Stimulated activated CD8-positive, alpha-beta memory T cell treated with anti-CD3 and anti-CD28 coated beads, Interleukin-7, amount 100 ng/mL, for 1 hour (primary cell): ENCODE measurements at regions not wholly inside any gene's neighbourhood (a gene's known extent, or its start where the extent isn't known, plus 50 kb on each side); places are given as distances from the start of the nearest gene placed in this dataset.

Experiments used
- DNase-seq, 2 donors: peaks; one replicate each; pipeline ENCODE4 v3.0.0-alpha.2; 2020; ENCODE audit warnings: low read depth in 2 of 2

GRCh38 chr17:77501751-77502625 is 361.2 kb downstream of the SEC14L1 start:
- no peak for DNase-seq

DNA sequence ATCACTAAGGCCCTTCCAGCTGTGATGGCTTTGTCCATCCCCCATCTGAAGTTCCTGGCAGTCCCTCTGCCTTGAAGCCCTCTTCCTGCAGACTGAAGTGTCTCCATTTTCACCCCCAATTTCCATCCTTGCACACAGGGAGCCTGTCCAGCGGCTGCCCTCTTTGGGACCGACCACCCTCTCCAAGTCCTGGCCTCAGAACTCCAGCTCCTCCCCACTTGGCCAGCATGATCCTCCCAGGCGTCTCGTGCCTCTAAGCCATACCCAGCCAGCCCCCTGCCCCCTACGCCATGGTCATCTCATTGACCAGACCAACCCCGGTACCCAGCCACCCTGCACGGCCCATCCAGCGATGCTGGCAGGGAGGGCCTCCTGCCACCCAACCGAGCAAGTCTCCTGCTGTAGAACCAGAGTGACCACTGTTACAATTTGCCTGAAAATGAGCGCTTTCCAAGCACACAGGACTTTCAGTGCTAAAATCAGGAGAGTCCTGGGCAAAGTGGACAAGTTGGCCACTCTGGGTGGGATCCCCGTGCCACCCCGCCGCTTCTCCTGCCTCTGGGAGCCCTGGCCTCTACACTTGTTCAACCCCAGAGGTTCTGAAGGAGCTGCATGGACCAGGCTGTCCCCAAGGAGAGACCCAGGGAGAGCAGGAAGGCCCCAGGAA is 362.0 kb downstream of the SEC14L1 start:
- DNase-seq = no peak

GRCh38 chr17:77503293-77503655 is 362.5 kb downstream of the SEC14L1 start:
- no peak for DNase-seq

GRCh38 chr17:77503916-77504651 is 363.3 kb downstream of the SEC14L1 start:
- no peak for DNase-seq

DNA sequence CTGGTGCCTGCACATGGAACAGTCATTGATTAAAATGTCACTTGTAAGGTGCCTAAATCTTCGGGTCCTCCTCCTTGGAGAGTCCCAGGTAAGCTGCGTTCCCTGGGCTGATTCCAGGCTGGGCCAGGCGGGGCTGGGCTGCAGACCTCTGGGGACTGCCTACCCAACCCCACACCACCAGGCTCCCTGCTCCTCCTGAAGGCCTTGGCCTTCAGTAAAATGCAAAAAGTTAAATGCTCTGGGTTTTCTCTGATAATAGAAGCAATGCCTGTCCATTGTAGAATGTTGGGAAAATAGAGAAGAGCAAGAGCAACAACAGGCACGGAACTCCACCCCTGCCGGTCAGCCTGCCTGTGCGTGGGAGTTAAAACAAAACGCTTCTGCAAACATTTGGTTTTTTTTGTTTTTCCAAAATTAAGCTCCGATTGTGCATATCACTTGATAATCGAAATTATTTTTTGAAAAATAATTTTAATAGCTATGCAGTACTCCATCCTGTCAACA is 363.9 kb downstream of the SEC14L1 start:
- DNase-seq = no peak

DNA sequence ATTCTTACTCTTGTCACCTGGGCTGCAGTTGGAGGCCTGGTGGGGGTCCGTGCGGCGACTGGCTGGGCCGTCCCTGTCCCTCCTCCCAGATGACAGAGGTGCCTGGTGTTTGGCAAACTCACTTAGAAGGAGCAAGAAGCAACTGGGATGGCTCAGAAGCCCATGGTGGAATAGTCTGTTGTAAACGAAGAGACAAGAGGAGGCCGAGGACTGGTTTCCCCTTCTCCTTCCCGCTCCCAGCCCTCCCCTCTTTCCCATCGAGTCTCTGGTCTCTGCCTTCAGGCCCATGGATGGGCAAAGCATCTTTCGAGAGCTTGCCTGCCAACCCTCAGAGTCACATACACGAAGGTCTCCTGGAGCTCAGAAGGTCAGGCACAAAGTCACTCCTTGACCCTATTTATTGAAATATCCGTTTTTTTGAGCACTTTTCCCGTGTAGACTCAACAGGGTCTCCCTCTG is 364.4 kb downstream of the SEC14L1 start:
- no peak for DNase-seq

DNA sequence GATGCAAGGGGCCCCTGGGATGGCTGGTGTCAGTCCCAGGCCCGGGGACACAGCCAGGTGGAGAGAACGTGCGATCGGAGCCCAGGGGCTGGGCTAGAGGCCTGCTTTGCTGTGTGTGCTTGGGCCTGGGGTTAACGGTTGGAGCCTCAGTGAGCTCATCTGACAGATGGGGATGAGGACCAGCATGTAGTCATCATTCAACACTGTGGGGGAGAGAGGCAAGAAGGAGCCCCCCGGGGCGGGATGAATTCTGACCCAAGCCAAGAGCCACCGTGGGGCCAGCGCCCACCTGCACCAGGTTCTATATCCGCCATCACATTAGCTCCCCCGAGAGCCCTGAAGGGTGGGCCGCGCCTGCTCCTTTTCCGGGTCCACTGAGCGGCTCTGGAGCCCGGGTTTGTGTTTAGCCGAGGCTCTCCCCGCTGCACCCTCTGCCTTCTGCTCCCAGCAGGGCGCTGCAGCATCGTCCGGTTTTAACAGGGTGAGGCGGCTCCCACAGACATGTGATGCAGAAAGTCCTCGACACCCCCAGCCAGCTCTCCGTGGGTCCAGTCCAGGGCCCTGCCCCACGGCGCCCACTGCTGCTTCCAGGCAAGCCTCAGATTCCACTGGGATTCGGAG is 365.7 kb downstream of the SEC14L1 start:
- no peak for DNase-seq

DNA sequence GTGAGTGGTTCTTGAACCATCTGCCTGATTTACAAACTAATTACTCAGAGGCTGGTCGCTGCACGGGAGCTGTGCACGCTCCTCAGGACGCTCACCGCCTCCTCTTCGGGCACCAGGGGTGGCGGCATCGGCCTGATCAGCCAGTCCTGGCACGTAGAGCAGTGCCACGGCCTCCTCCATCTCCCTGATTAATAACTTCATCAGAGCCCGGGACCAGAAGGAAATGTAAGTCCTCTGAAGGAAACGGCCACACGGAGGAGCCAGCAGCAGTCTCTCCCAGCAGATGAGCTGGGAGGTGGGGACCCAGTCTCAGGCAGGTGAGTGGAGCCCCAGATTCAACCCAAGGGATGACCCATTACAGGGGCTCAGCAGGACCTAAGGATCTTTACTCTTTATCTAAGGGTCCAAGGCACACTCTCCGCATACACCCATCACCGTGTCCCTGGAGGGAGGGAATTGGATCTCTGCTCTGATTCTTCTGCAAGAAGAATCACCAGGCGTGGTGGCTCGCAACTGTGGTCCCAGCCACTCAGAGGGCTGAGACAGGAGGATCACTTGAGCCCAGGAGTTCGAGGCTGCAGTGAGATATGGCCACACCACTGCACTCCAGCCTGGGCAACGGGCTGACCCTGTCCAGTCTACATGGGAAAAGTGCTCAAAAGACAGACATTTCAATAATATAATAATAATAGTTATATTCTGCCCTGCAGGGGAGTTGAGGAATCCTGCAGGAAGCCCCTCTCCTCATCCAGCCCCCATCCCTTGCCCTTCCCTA is 366.5 kb downstream of the SEC14L1 start:
- no peak for DNase-seq

DNA sequence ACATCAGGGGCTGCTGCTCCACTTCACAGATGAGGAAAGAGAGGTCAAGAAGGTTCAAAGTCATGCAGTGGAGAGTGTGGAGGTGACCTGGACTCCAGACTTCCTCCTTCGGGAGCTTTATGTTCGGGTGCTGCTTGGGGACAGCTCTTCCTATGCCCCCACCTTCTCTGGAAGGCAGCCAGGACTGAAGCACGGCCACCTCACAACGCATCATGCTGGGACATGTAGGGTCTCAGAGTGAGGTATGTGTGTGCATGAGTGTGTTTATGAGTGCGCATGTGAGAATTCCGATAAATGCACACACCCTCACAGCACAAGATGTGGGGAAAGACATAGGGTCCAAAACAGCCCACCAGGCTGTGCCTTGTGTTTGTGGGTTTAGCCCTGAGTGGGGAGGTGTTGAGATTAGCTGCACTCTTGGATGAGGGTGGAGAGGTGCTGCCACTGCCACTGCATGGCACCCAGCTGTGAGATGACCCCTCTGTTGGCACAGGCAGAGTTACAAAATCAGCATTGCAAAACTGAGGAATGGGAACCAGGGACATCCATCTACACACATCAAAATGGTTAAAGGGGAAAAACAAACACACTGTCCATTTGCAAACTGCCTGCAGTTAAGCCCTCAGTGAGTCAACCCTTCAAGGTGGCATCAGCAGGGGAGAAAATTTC is 367.4 kb downstream of the SEC14L1 start:
- no peak for DNase-seq

GRCh38 chr17:77509089-77509488 is 368.3 kb downstream of the SEC14L1 start:
- DNase-seq = no peak

- DNase-seq = no peak
These were observed 368.8 kb downstream of the SEC14L1 start for GRCh38 chr17:77509599-77509998.

DNA sequence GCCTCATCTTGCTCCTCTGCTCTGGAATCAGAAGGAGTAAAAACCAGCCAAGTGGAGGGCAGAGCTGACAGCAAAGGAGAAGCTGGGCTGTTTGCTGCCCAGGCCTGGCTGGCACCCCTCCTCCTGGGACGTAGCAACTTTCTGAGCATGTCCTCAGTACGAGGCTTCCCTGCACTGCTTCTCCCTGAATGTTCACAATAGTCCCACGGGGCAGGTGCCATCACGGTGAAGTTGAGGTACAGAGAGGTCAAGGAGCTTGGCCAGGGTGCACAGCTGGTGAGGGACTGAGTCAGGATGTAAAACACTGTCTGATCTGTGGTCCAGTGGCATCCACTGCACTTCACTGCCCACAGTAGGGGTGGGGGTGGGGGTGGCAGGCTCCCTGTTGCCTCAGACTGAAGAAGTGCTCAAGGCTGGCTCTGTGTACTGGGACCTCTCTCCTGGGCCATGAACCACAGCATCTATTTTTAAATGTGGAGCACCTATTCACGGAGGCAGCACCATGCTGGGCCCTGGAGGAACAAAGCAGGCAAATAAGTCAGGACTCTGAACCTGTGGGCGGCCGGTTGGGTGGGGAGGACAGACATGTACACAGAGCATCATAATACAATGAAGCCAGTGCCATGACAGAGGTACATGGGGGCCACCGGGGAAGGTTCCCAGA is 369.5 kb downstream of the SEC14L1 start:
- DNase-seq = no peak

- DNase-seq = no peak
These were observed 370.8 kb downstream of the SEC14L1 start for GRCh38 chr17:77511514-77512061.

- DNase-seq = no peak
These were observed 371.5 kb downstream of the SEC14L1 start for GRCh38 chr17:77512062-77512946.

- DNase-seq = no peak
These were observed 372.3 kb downstream of the SEC14L1 start for GRCh38 chr17:77513045-77513444.

- no peak for DNase-seq
These were observed 374.5 kb downstream of the SEC14L1 start for GRCh38 chr17:77515227-77515626.

GRCh38 chr17:77516902-77517301 is 376.1 kb downstream of the SEC14L1 start:
- no peak for DNase-seq

GRCh38 chr17:77521076-77521475 is 380.3 kb downstream of the SEC14L1 start:
- DNase-seq = no peak

GRCh38 chr17:77523540-77523939 is 382.8 kb downstream of the SEC14L1 start:
- no peak for DNase-seq
